Activated naive CD4-positive, alpha-beta T cell treated with anti-CD3 and anti-CD28 coated beads, Interleukin-2, amount 50 U/mL, for 72 hours (primary cell): ENCODE measurements at regions not wholly inside any gene's neighbourhood (a gene's known extent, or its start where the extent isn't known, plus 50 kb on each side); places are given as distances from the start of the nearest gene placed in this dataset.

Source experiments
- ATAC-seq, 2 donors: fragments of 150-1000 bp; cut with Tn5 transposase; 2 replicates each; pipeline ENCODE4 v1.10.0; 2021; ENCODE audit warnings: mild to moderate bottlenecking in 2 of 2, moderate library complexity in 2 of 2
- DNase-seq, 2 donors: peaks; one replicate each; pipeline ENCODE4 v3.0.0; 2021 to 2022; ENCODE audit warnings: low spot score in 2 of 2
- H3K27ac Mint-ChIP-seq, 2 donors: one replicate each; pipeline ENCODE4 v1.8.0; 2022; ENCODE audit warnings: mild to moderate bottlenecking in 2 of 2, mixed read lengths in 2 of 2
- H3K36me3 Mint-ChIP-seq, 2 donors: one replicate each; pipeline ENCODE4 v1.8.0; 2022; ENCODE audit warnings: mixed read lengths in 2 of 2
- H3K9me3 Mint-ChIP-seq, 2 donors: one replicate each; pipeline ENCODE4 v1.8.0; 2022; ENCODE audit warnings: mixed read lengths in 2 of 2

GRCh38 chr12:108040947-108041346 is 88.1 kb upstream of the WSCD2 start:
- Mint-ChIP-seq H3K9me3 (no peaks in the 10 kb centered on the region), H3K36me3 (no peaks in the 10 kb centered on the region), H3K27ac (no peak overlapping the region)
- ATAC-seq (no peak), DNase-seq (no peak)

- DNase-seq (no peak), ATAC-seq (no peak)
- no peak overlapping the region for H3K27ac Mint-ChIP-seq
- H3K9me3 Mint-ChIP-seq: no peaks in the 10 kb centered on the region
- no peaks in the 10 kb centered on the region for H3K36me3 Mint-ChIP-seq
Observed at GRCh38 chr12:108043286-108043685, 85.8 kb upstream of the WSCD2 start.

- ATAC-seq (no peak), DNase-seq (no peak)
- Mint-ChIP-seq H3K9me3 (no peaks in the 10 kb centered on the region), H3K36me3 (no peaks in the 10 kb centered on the region), H3K27ac (no peak overlapping the region)
Observed at GRCh38 chr12:108043750-108044533, 85.1 kb upstream of the WSCD2 start.

GRCh38 chr12:108046135-108046534 is 83.0 kb upstream of the WSCD2 start:
- no peaks in the 10 kb centered on the region for H3K36me3 Mint-ChIP-seq
- ATAC-seq: no peak
- no peak overlapping the region for H3K27ac Mint-ChIP-seq
- DNase-seq: no peak
- H3K9me3 Mint-ChIP-seq: no peaks in the 10 kb centered on the region

GRCh38 chr12:108046650-108047049 is 82.4 kb upstream of the WSCD2 start:
- no peak for ATAC-seq
- Mint-ChIP-seq H3K36me3 (no peaks in the 10 kb centered on the region), H3K27ac (no peak overlapping the region), H3K9me3 (no peaks in the 10 kb centered on the region)
- no peak for DNase-seq

GRCh38 chr12:108047071-108047550 is 82.0 kb upstream of the WSCD2 start:
- DNase-seq (no peak), ATAC-seq (no peak)
- H3K36me3 Mint-ChIP-seq: no peaks in the 10 kb centered on the region
- no peaks in the 10 kb centered on the region for H3K9me3 Mint-ChIP-seq
- no peak overlapping the region for H3K27ac Mint-ChIP-seq

GRCh38 chr12:108048686-108049085 is 80.4 kb upstream of the WSCD2 start:
- Mint-ChIP-seq H3K36me3 (no peaks in the 10 kb centered on the region), H3K27ac (no peak overlapping the region), H3K9me3 (no peaks in the 10 kb centered on the region)
- no peak for DNase-seq
- no peak for ATAC-seq

- no peaks in the 10 kb centered on the region for H3K9me3 Mint-ChIP-seq
- H3K27ac Mint-ChIP-seq: no peak overlapping the region
- no peak for ATAC-seq
- H3K36me3 Mint-ChIP-seq: no peaks in the 10 kb centered on the region
- no peak for DNase-seq
Observed at GRCh38 chr12:108050696-108051095, 78.4 kb upstream of the WSCD2 start.

GRCh38 chr12:108052260-108052659 is 76.8 kb upstream of the WSCD2 start:
- Mint-ChIP-seq H3K36me3 (no peaks in the 10 kb centered on the region), H3K9me3 (no peaks in the 10 kb centered on the region), H3K27ac (no peak overlapping the region)
- DNase-seq: no peak
- no peak for ATAC-seq

- Mint-ChIP-seq H3K36me3 (no peaks in the 10 kb centered on the region), H3K9me3 (no peaks in the 10 kb centered on the region), H3K27ac (no peak overlapping the region)
- DNase-seq (no peak), ATAC-seq (no peak)
Observed at GRCh38 chr12:108053512-108053911, 75.6 kb upstream of the WSCD2 start.

- ATAC-seq (no peak), DNase-seq (no peak)
- Mint-ChIP-seq H3K9me3 (no peaks in the 10 kb centered on the region), H3K36me3 (no peaks in the 10 kb centered on the region), H3K27ac (no peak overlapping the region)
Observed at GRCh38 chr12:108054496-108054895, 74.6 kb upstream of the WSCD2 start.

- Mint-ChIP-seq H3K27ac (no peak overlapping the region), H3K36me3 (no peaks in the 10 kb centered on the region), H3K9me3 (no peaks in the 10 kb centered on the region)
- no peak for ATAC-seq
- no peak for DNase-seq
Observed at GRCh38 chr12:108055141-108055540, 73.9 kb upstream of the WSCD2 start.

GRCh38 chr12:108060067-108060466 is 69.0 kb upstream of the WSCD2 start:
- no peak for ATAC-seq
- no peak overlapping the region for H3K27ac Mint-ChIP-seq

GRCh38 chr12:108060903-108061302 is 68.2 kb upstream of the WSCD2 start:
- ATAC-seq (no peak), DNase-seq (no peak)
- Mint-ChIP-seq H3K9me3 (no peaks in the 10 kb centered on the region), H3K27ac (no peak overlapping the region), H3K36me3 (no peaks in the 10 kb centered on the region)

More at GRCh38 chr12:108060067-108060466, 69.0 kb upstream of the WSCD2 start:
- Mint-ChIP-seq H3K9me3 (no peaks in the 10 kb centered on the region), H3K36me3 (no peaks in the 10 kb centered on the region)
- DNase-seq: no peak

GRCh38 chr12:108063192-108063591 is 65.9 kb upstream of the WSCD2 start:
- Mint-ChIP-seq H3K9me3 (no peaks in the 10 kb centered on the region), H3K27ac (no peak overlapping the region), H3K36me3 (no peaks in the 10 kb centered on the region)
- DNase-seq (peak in 1 of 2 donors; percentile 16), ATAC-seq (no peak)

- no peak for ATAC-seq
Observed at GRCh38 chr12:108065069-108065468, 64.0 kb upstream of the WSCD2 start.

GRCh38 chr12:108066583-108067577 is 62.2 kb upstream of the WSCD2 start:
- peaks cover 0 to 3% of the 10 kb centered on the region in 2 donors for H3K9me3 Mint-ChIP-seq
- DNase-seq: no peak
- no peak for ATAC-seq
- no peaks in the 10 kb centered on the region for H3K36me3 Mint-ChIP-seq
- H3K27ac Mint-ChIP-seq: no peak overlapping the region

More at GRCh38 chr12:108065069-108065468, 64.0 kb upstream of the WSCD2 start:
- DNase-seq: no peak
- Mint-ChIP-seq H3K36me3 (no peaks in the 10 kb centered on the region), H3K27ac (no peak overlapping the region), H3K9me3 (peaks cover 0 to 3% of the 10 kb centered on the region in 2 donors)
